Ishikawa (cell line): ENCODE measurements at regions not wholly inside any gene's neighbourhood (a gene's known extent, or its start where the extent isn't known, plus 50 kb on each side); places are given as distances from the start of the nearest gene placed in this dataset.
A peak's percentile ranks its signal among the peaks of the same experiment; 100 is the strongest.

Source experiments
- CEBPB ChIP-seq: IDR thresholded peaks from 2 replicates; pipeline ENCODE4 v1.6.1; 2012
- CREB1 ChIP-seq: IDR thresholded peaks from 2 replicates; pipeline ENCODE4 v1.6.1; 2012; ENCODE audit warnings: low read depth
- EGR1 ChIP-seq: IDR thresholded peaks from 2 replicates; pipeline ENCODE4 v1.6.1; 2012
- EP300 ChIP-seq: IDR thresholded peaks from 2 replicates; pipeline ENCODE4 v1.6.1; 2012; ENCODE audit warnings: borderline replicate concordance
- FOXM1 ChIP-seq: IDR thresholded peaks from 2 replicates; pipeline ENCODE4 v1.6.1; 2012; ENCODE audit warnings: low read depth, borderline replicate concordance
- MAX ChIP-seq: IDR thresholded peaks from 2 replicates; pipeline ENCODE4 v1.6.1; 2012
- NFIC ChIP-seq: IDR thresholded peaks from 2 replicates; pipeline ENCODE4 v1.6.1; 2012
- RAD21 ChIP-seq: IDR thresholded peaks from 2 replicates; pipeline ENCODE4 v1.6.1; 2012; ENCODE audit warnings: low read depth
- REST ChIP-seq: IDR thresholded peaks from 2 replicates; pipeline ENCODE4 v1.6.1; 2012; ENCODE audit warnings: low read depth, mild to moderate bottlenecking
- TAF1 ChIP-seq: IDR thresholded peaks from 2 replicates; pipeline ENCODE4 v1.6.1; 2012; ENCODE audit warnings: low read depth, mild to moderate bottlenecking
- TCF12 ChIP-seq: IDR thresholded peaks from 2 replicates; pipeline ENCODE4 v1.6.1; 2012; ENCODE audit warnings: low read depth
- TEAD4 ChIP-seq: IDR thresholded peaks from 2 replicates; pipeline ENCODE4 v1.6.1; 2012
- USF1 ChIP-seq: IDR thresholded peaks from 2 replicates; pipeline ENCODE4 v1.6.1; 2012
- YY1 ChIP-seq: IDR thresholded peaks from 2 replicates; pipeline ENCODE4 v1.6.1; 2012; ENCODE audit warnings: low read depth
- ZBTB7A ChIP-seq: IDR thresholded peaks from 2 replicates; pipeline ENCODE4 v1.6.1; 2012; ENCODE audit warnings: low read depth

- no peak for TF ChIP-seq EGR1
- TF ChIP-seq CEBPB: peak; percentile 72; the same call in 1 of the 2 replicates
- TF ChIP-seq FOXM1: no peak
- TF ChIP-seq REST: no peak
- no peak for TF ChIP-seq USF1
- TF ChIP-seq MAX: no peak
Measured at GRCh38 chr10:58994226-58995057, 182.0 kb upstream of the PHYHIPL start.

GRCh38 chr10:58995058-58995596 is 181.3 kb upstream of the PHYHIPL start:
- TF ChIP-seq EP300: no peak
- no peak for TF ChIP-seq RAD21
- no peak for TF ChIP-seq USF1
- no peak for TF ChIP-seq ZBTB7A
- TF ChIP-seq TCF12: no peak
- no peak for TF ChIP-seq NFIC
- TF ChIP-seq FOXM1: no peak
- no peak for TF ChIP-seq CEBPB
- TF ChIP-seq MAX: no peak
- TF ChIP-seq EGR1: no peak
- no peak for TF ChIP-seq CREB1
- TF ChIP-seq YY1: no peak
- no peak for TF ChIP-seq TAF1
- no peak for TF ChIP-seq REST
- TF ChIP-seq TEAD4: no peak

GRCh38 chr10:58996063-58996462 is 180.4 kb upstream of the PHYHIPL start:
- no peak for TF ChIP-seq EGR1
- no peak for TF ChIP-seq TAF1
- TF ChIP-seq YY1: no peak
- no peak for TF ChIP-seq RAD21
- no peak for TF ChIP-seq FOXM1
- no peak for TF ChIP-seq CEBPB
- TF ChIP-seq NFIC: no peak
- TF ChIP-seq ZBTB7A: no peak
- no peak for TF ChIP-seq EP300
- no peak for TF ChIP-seq CREB1
- TF ChIP-seq REST: no peak
- TF ChIP-seq TEAD4: no peak
- no peak for TF ChIP-seq TCF12

GRCh38 chr10:58996866-58997265 is 179.6 kb upstream of the PHYHIPL start:
- no peak for TF ChIP-seq TCF12
